ENCODE measurements at regions not wholly inside any gene's neighbourhood (a gene's known extent, or its start where the extent isn't known, plus 50 kb on each side); places are given as distances from the start of the nearest gene placed in this dataset.

GRCh38 chr9:91023741-91024140 is 222.1 kb downstream of the SYK start:
- TF ChIP-seq CTCF (IDR thresholded peaks at IDR 0.05 in 4 of 5, conservative IDR thresholded peaks at IDR 0.05 in 1 of 5) (no peak), POLR2A (IDR thresholded peaks at IDR 0.05) (no peak)
